ENCODE measurements at regions not wholly inside any gene's neighbourhood (a gene's known extent, or its start where the extent isn't known, plus 50 kb on each side); places are given as distances from the start of the nearest gene placed in this dataset.

GRCh38 chr12:78403681-78404080, 460.9 kb upstream of the SYT1 start:
- H2BK5ac ChIP-seq (ENCODE audit: low read depth, low read length, poor library complexity, severe bottlenecking) = no peak overlapping the region
- CTCF ChIA-PET = interaction anchor here (1.0 kb wide), 2 partner anchors 17 to 44 kb away, joined by 3 read pairs; no protein-coding TSS in a partner anchor
- no peaks in the 10 kb centered on the region for H3K36me3 ChIP-seq (ENCODE audit: control insufficient read depth, insufficient read depth, low read length)
- no peak overlapping the region for H3K9ac ChIP-seq (ENCODE audit: low read depth, low read length)
- H2BK120ac ChIP-seq (ENCODE audit: low read depth, low read length) = no peak overlapping the region
- H3K4ac ChIP-seq (ENCODE audit: low read depth, low read length) = no peak overlapping the region
- no peak overlapping the region for H3K23ac ChIP-seq (ENCODE audit: low read depth, low read length)
- no peak overlapping the region for H2BK20ac ChIP-seq (ENCODE audit: low read depth, low read length)
- no peak overlapping the region for H2AFZ ChIP-seq (replicated peaks; ENCODE audit: low read length, poor library complexity)
- BruUV-seq (replicated peaks) = no TSS peak
- H4K20me1 ChIP-seq (ENCODE audit: insufficient read depth, low read length) = no peaks in the 10 kb centered on the region
- dilution Hi-C loops (cut with HindIII; ENCODE audit: low sequenced_read_pairs, unreplicated experiment) = no loop called here
- intact Hi-C loops (cut with micrococcal nuclease) = loop anchor here (5.0 kb wide), 1 partner anchor 124 kb away; no protein-coding TSS in a partner anchor
- no peak overlapping the region for H2AK9ac ChIP-seq (replicated peaks; ENCODE audit: low read depth, low read length, poor library complexity)
- no peak overlapping the region for H4K8ac ChIP-seq (ENCODE audit: low read depth in 2 of 2, low read length in 2 of 2)
- no peak overlapping the region for H4K91ac ChIP-seq (ENCODE audit: insufficient read depth, low read depth, low read length)
- no peak overlapping the region for H3K56ac ChIP-seq (ENCODE audit: extremely low read depth, insufficient read depth, low read length)
- H3K4me1 ChIP-seq (ENCODE audit: control insufficient read depth, insufficient read depth, low read length) = no peaks in the 10 kb centered on the region; the same call in 1 of the 2 replicates
- H3K4me2 ChIP-seq (ENCODE audit: low read depth, low read length) = no peak overlapping the region
- H3K27me3 ChIP-seq (ENCODE audit: control insufficient read depth, insufficient read depth, low read length) = no peaks in the 10 kb centered on the region
- H2AK5ac ChIP-seq (ENCODE audit: low read depth, low read length) = no peak overlapping the region; the same call in 1 of the 2 replicates
- POLR2A ChIA-PET (ENCODE audit: unreplicated experiment) = interaction anchor here (0.6 kb wide), 1 partner anchor 166 kb away, joined by 7 read pairs; no protein-coding TSS in a partner anchor
- H3K9me1 ChIP-seq (ENCODE audit: insufficient read depth, low read length) = no peaks in the 10 kb centered on the region
- DNase-seq (peak; percentile 40), ATAC-seq (ENCODE audit: low read depth) (no peak)
- in situ Hi-C loops (cut with MboI; ENCODE audit: low sequenced_read_pairs) = no loop called here
- no CpG with 5 or more reads among the region's 3 CpGs for WGBS, 2 experiments (ENCODE audit: extremely low coverage in 2 of 2, insufficient read length in 1 of 2)
- H3K4me3 ChIP-seq (ENCODE audit: insufficient read depth, low read depth, low read length) = no peak overlapping the region
- no peaks in the 10 kb centered on the region for H3K9me3 ChIP-seq (ENCODE audit: control insufficient read depth, insufficient read depth, low read length)
- H3K27ac ChIP-seq (ENCODE audit: insufficient read depth, low read length) = no peak overlapping the region
- no peaks in the 10 kb centered on the region for H3K79me1 ChIP-seq (ENCODE audit: low read depth in 1 of 2, low read length in 2 of 2)
- H4K5ac ChIP-seq (ENCODE audit: low read depth, low read length) = no peak overlapping the region
- TF ChIP-seq RFX5 (IDR thresholded peaks at IDR 0.05; ENCODE audit: low read depth, low read length) = no peak
- TF ChIP-seq MXI1 (IDR thresholded peaks at IDR 0.05; ENCODE audit: borderline replicate concordance, low read depth, low read length) = no peak
- TF ChIP-seq POLR2A (IDR thresholded peaks at IDR 0.05; ENCODE audit: low read depth, low read length) = no peak
- TF ChIP-seq RCOR1 (IDR thresholded peaks at IDR 0.05; ENCODE audit: insufficient replicate concordance, low read length) = no peak
- no peak for TF ChIP-seq FOS (IDR thresholded peaks at IDR 0.05; ENCODE audit: low read depth, low read length)
- TF ChIP-seq BHLHE40 (IDR thresholded peaks at IDR 0.05; ENCODE audit: low read depth, low read length) = no peak
- TF ChIP-seq USF2 (IDR thresholded peaks at IDR 0.05; ENCODE audit: low read depth, low read length) = no peak
- TF ChIP-seq CHD1 (IDR thresholded peaks at IDR 0.05; ENCODE audit: low read depth, low read length) = no peak
- no peak for TF ChIP-seq ELK1 (IDR thresholded peaks at IDR 0.05; ENCODE audit: borderline replicate concordance, low read depth, low read length)
- TF ChIP-seq CEBPB (IDR thresholded peaks at IDR 0.05; ENCODE audit: low read depth, low read length) = no peak
- no peak for TF ChIP-seq MAZ (IDR thresholded peaks at IDR 0.05; ENCODE audit: borderline replicate concordance, low read depth, low read length)
- no peak for TF ChIP-seq NFE2L2 (IDR thresholded peaks at IDR 0.05; ENCODE audit: low read depth, low read length)
- H3K14ac ChIP-seq (replicated peaks; ENCODE audit: low read depth, low read length) = no peak overlapping the region
- H3K18ac ChIP-seq (ENCODE audit: low read depth, low read length) = no peak overlapping the region
- no peak overlapping the region; the same call in 2 of the 3 replicates for H2BK15ac ChIP-seq (ENCODE audit: low read depth, low read length)
